ENCODE measurements at regions not wholly inside any gene's neighbourhood (a gene's known extent, or its start where the extent isn't known, plus 50 kb on each side); places are given as distances from the start of the nearest gene placed in this dataset.

DNA sequence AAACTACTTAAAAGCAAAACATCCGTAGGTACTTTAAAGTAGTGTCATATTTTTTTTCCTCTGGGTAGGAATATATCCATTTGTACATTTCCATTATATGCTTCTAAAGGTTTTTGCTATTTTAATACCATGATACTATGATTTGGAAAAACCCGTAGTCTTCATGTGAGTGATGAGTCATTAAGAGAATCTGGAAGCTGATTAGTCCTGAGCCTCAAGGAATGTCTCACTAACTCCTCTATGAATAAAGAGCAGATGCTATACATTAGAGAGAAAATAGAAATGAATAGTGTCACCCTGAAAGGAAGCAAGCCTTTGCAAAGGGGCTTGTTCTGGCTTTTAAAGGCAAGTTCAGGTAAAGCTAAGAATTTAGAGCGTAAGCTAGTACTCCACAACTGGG is 432.1 kb downstream of the CCDC91 start:
- H3K36me3 ChIP-seq (ENCODE audit: control insufficient read depth, insufficient read depth, low read length), result no peaks in the 10 kb centered on the region
- no peaks in the 10 kb centered on the region for H3K79me1 ChIP-seq (ENCODE audit: low read length)
- no peak overlapping the region for H3K9ac ChIP-seq (ENCODE audit: low read length)
- no peak overlapping the region for H4K8ac ChIP-seq (ENCODE audit: low read depth, low read length)
- H3K27me3 ChIP-seq (ENCODE audit: insufficient read depth, low read length, poor library complexity), result no peaks in the 10 kb centered on the region
- no peak overlapping the region for H2BK5ac ChIP-seq (ENCODE audit: low read length)
- peak; percentile 9 for DNase-seq
- no peaks in the 10 kb centered on the region for H3K79me2 ChIP-seq (ENCODE audit: control insufficient read depth, insufficient read depth, low read length)
- H3K4me3 ChIP-seq (ENCODE audit: low read length), result no peak overlapping the region
- H3K23ac ChIP-seq (ENCODE audit: low read length), result no peak overlapping the region
- no peak overlapping the region for H3K18ac ChIP-seq (ENCODE audit: low read length)
- H2BK120ac ChIP-seq (ENCODE audit: low read depth, low read length), result no peak overlapping the region
- H3K4ac ChIP-seq (ENCODE audit: low read depth, low read length), result no peak overlapping the region
- H3K56ac ChIP-seq (ENCODE audit: low read length), result no peak overlapping the region
- H2AK5ac ChIP-seq (ENCODE audit: low read length), result no peak overlapping the region
- WGBS (ENCODE audit: extremely low coverage, insufficient coverage, low lambda C conversion rate), result no CpG with 5 or more reads among the region's 3 CpGs
- H2BK15ac ChIP-seq (replicated peaks; ENCODE audit: low read depth), result no peak overlapping the region
- H4K5ac ChIP-seq (ENCODE audit: low read length), result no peak overlapping the region
- H3K27ac ChIP-seq (ENCODE audit: low read depth, low read length), result no peak overlapping the region
- no peaks in the 10 kb centered on the region for H3K4me1 ChIP-seq (ENCODE audit: control insufficient read depth, low read depth, low read length)
- no peak overlapping the region for H3K4me2 ChIP-seq (ENCODE audit: low read length)

DNA sequence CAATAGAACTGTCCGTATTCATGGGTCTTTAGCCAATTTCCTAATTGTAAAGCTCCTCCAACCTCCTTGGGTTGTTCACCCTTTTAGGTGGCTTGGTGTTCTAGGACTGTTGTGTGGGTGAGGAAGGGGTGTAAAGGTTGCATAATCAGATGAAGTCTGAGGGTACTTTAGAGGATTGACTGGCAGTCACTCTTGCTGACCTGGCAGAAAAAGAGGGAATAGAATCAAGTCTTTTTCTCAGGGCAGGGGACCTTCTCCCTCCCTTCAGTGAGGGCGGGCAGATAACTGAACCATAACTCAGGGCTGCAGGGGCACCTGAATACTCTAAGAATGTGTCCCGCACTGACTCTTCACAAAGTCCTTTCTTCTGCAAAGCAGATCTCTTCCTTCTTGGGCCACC is 436.2 kb downstream of the CCDC91 start:
- no peaks in the 10 kb centered on the region for H3K4me1 ChIP-seq (ENCODE audit: control insufficient read depth, low read depth, low read length)
- no peak overlapping the region for H3K27ac ChIP-seq (ENCODE audit: low read depth, low read length)
- H3K79me1 ChIP-seq (ENCODE audit: low read length), result no peaks in the 10 kb centered on the region
- H2BK5ac ChIP-seq (ENCODE audit: low read length), result no peak overlapping the region
- H3K23ac ChIP-seq (ENCODE audit: low read length), result no peak overlapping the region
- no peaks in the 10 kb centered on the region for H3K27me3 ChIP-seq (ENCODE audit: insufficient read depth, low read length, poor library complexity)
- H2BK15ac ChIP-seq (replicated peaks; ENCODE audit: low read depth), result no peak overlapping the region
- H3K4ac ChIP-seq (ENCODE audit: low read depth, low read length), result no peak overlapping the region
- no peak overlapping the region for H2AK5ac ChIP-seq (ENCODE audit: low read length)
- H3K4me3 ChIP-seq (ENCODE audit: low read length), result no peak overlapping the region
- whole genome bisulfite sequencing (ENCODE audit: extremely low coverage, insufficient coverage, low lambda C conversion rate), result no CpG with 5 or more reads among the region's 3 CpGs
- H4K5ac ChIP-seq (ENCODE audit: low read length), result no peak overlapping the region
- no peak overlapping the region for H3K56ac ChIP-seq (ENCODE audit: low read length)
- H3K18ac ChIP-seq (ENCODE audit: low read length), result no peak overlapping the region
- H2BK120ac ChIP-seq (ENCODE audit: low read depth, low read length), result no peak overlapping the region
- no peak overlapping the region for H4K8ac ChIP-seq (ENCODE audit: low read depth, low read length)
- DNase-seq, result no peak
- no peak overlapping the region for H3K9ac ChIP-seq (ENCODE audit: low read length)
- H3K4me2 ChIP-seq (ENCODE audit: low read length), result no peak overlapping the region
- no peaks in the 10 kb centered on the region for H3K36me3 ChIP-seq (ENCODE audit: control insufficient read depth, insufficient read depth, low read length)
- H3K79me2 ChIP-seq (ENCODE audit: control insufficient read depth, insufficient read depth, low read length), result no peaks in the 10 kb centered on the region

DNA sequence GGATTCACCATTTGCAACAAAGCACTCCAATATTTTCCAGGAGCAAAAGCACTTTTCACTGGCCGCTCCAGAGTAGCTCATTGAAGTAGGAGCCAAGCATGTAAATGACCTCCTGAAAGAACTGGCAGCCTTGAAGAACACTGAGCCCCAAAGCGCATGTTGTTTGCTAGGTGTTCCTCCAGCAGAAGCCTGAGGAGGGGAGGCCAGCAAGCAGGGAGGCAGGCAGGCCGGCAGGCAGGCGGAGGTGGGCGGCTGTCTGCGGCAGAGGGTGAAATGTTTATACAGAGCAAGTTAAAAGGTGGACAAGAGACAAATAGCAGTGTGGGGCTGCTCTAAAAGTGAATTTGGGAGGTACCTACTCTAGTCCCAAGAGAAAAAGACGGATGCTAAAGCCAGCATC is 439.4 kb downstream of the CCDC91 start:
- no peak overlapping the region for H2BK15ac ChIP-seq (replicated peaks; ENCODE audit: low read depth)
- no peaks in the 10 kb centered on the region for H3K79me1 ChIP-seq (ENCODE audit: low read length)
- no peak overlapping the region for H2BK120ac ChIP-seq (ENCODE audit: low read depth, low read length)
- H3K4ac ChIP-seq (ENCODE audit: low read depth, low read length), result no peak overlapping the region
- no peaks in the 10 kb centered on the region for H3K36me3 ChIP-seq (ENCODE audit: control insufficient read depth, insufficient read depth, low read length)
- no peak overlapping the region for H3K23ac ChIP-seq (ENCODE audit: low read length)
- no peak overlapping the region for H4K5ac ChIP-seq (ENCODE audit: low read length)
- no peaks in the 10 kb centered on the region for H3K79me2 ChIP-seq (ENCODE audit: control insufficient read depth, insufficient read depth, low read length)
- H2BK5ac ChIP-seq (ENCODE audit: low read length), result no peak overlapping the region
- no peak overlapping the region for H3K4me3 ChIP-seq (ENCODE audit: low read length)
- no peak overlapping the region for H3K4me2 ChIP-seq (ENCODE audit: low read length)
- H3K27me3 ChIP-seq (ENCODE audit: insufficient read depth, low read length, poor library complexity), result no peaks in the 10 kb centered on the region
- no peak overlapping the region for H2AK5ac ChIP-seq (ENCODE audit: low read length)
- H3K27ac ChIP-seq (ENCODE audit: low read depth, low read length), result no peak overlapping the region
- no peak overlapping the region for H4K8ac ChIP-seq (ENCODE audit: low read depth, low read length)
- WGBS (ENCODE audit: extremely low coverage, insufficient coverage, low lambda C conversion rate), result no CpG with 5 or more reads among the region's 7 CpGs
- no peak overlapping the region for H3K9ac ChIP-seq (ENCODE audit: low read length)
- no peak overlapping the region for H3K56ac ChIP-seq (ENCODE audit: low read length)
- no peaks in the 10 kb centered on the region for H3K4me1 ChIP-seq (ENCODE audit: control insufficient read depth, low read depth, low read length)
- DNase-seq, result no peak
- H3K18ac ChIP-seq (ENCODE audit: low read length), result no peak overlapping the region

DNA sequence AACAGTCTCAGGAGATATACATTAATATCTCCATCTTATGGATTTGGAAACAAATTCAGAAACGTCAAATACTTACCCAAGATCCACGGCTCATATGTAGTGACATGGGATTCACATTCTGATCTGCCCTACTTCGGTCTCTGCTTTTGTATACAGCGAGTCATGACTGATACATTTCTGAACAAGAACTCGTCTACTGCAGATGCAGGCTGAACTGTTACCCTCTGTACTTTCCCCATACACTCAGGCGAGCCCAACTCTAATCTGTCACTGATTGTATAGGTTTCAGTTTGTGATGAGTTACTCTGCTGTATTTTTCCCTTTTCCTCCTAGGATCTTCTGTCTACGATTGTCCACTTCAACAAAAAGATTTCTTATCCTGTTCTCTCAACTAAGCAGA is 441.6 kb downstream of the CCDC91 start:
- no peaks in the 10 kb centered on the region for H3K27me3 ChIP-seq (ENCODE audit: insufficient read depth, low read length, poor library complexity)
- no peak overlapping the region for H2BK120ac ChIP-seq (ENCODE audit: low read depth, low read length)
- no peak overlapping the region for H3K4ac ChIP-seq (ENCODE audit: low read depth, low read length)
- no peak overlapping the region for H2BK5ac ChIP-seq (ENCODE audit: low read length)
- H3K23ac ChIP-seq (ENCODE audit: low read length), result no peak overlapping the region
- H3K56ac ChIP-seq (ENCODE audit: low read length), result no peak overlapping the region
- no peak overlapping the region for H2BK15ac ChIP-seq (replicated peaks; ENCODE audit: low read depth)
- no peak overlapping the region for H4K5ac ChIP-seq (ENCODE audit: low read length)
- no peak overlapping the region for H3K27ac ChIP-seq (ENCODE audit: low read depth, low read length)
- H2AK5ac ChIP-seq (ENCODE audit: low read length), result no peak overlapping the region
- H4K8ac ChIP-seq (ENCODE audit: low read depth, low read length), result no peak overlapping the region
- H3K18ac ChIP-seq (ENCODE audit: low read length), result no peak overlapping the region
- no peak for DNase-seq
- H3K79me2 ChIP-seq (ENCODE audit: control insufficient read depth, insufficient read depth, low read length), result no peaks in the 10 kb centered on the region
- WGBS (ENCODE audit: extremely low coverage, insufficient coverage, low lambda C conversion rate), result no CpG with 5 or more reads among the region's 7 CpGs
- H3K79me1 ChIP-seq (ENCODE audit: low read length), result no peaks in the 10 kb centered on the region
- H3K9ac ChIP-seq (ENCODE audit: low read length), result no peak overlapping the region
- H3K36me3 ChIP-seq (ENCODE audit: control insufficient read depth, insufficient read depth, low read length), result no peaks in the 10 kb centered on the region
- H3K4me1 ChIP-seq (ENCODE audit: control insufficient read depth, low read depth, low read length), result no peaks in the 10 kb centered on the region
- H3K4me2 ChIP-seq (ENCODE audit: low read length), result no peak overlapping the region
- H3K4me3 ChIP-seq (ENCODE audit: low read length), result no peak overlapping the region

DNA sequence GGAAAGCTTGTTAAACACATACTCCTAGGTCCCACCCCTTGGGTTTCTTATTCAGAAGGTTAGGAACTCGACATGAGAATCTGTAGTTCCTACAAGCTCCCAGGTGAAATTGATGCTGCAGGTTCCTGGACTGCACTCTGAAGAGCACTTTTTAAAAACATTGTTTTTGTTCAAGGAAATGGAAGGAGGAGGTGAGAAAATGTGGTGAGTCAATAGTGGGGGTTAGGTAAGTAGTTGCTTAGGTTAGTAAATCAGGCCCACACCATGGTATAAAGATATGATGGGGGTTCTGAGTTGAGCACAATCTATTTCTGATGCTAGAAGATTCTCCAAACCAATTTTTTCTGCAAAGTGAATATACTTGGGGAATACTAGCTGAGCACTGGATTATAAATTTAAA is 450.3 kb downstream of the CCDC91 start:
- Histone ChIP-seq H4K5ac (ENCODE audit: low read length) (no peak overlapping the region), H3K4ac (ENCODE audit: low read depth, low read length) (no peak overlapping the region), H3K23ac (ENCODE audit: low read length) (no peak overlapping the region), H3K27me3 (ENCODE audit: insufficient read depth, low read length, poor library complexity) (no peaks in the 10 kb centered on the region), H2AK5ac (ENCODE audit: low read length) (no peak overlapping the region), H2BK120ac (ENCODE audit: low read depth, low read length) (no peak overlapping the region), H3K4me3 (ENCODE audit: low read length) (no peak overlapping the region), H3K4me2 (ENCODE audit: low read length) (no peak overlapping the region), H3K18ac (ENCODE audit: low read length) (no peak overlapping the region), H2BK5ac (ENCODE audit: low read length) (no peak overlapping the region), H3K9ac (ENCODE audit: low read length) (no peak overlapping the region), H4K8ac (ENCODE audit: low read depth, low read length) (no peak overlapping the region), H3K4me1 (ENCODE audit: control insufficient read depth, low read depth, low read length) (no peaks in the 10 kb centered on the region), H3K79me1 (ENCODE audit: low read length) (no peaks in the 10 kb centered on the region), H3K36me3 (ENCODE audit: control insufficient read depth, insufficient read depth, low read length) (no peaks in the 10 kb centered on the region), H3K56ac (ENCODE audit: low read length) (no peak overlapping the region), H3K27ac (ENCODE audit: low read depth, low read length) (no peak overlapping the region), H3K79me2 (ENCODE audit: control insufficient read depth, insufficient read depth, low read length) (no peaks in the 10 kb centered on the region), H2BK15ac (replicated peaks; ENCODE audit: low read depth) (no peak overlapping the region)
- no CpG with 5 or more reads among the region's 1 CpG for WGBS (ENCODE audit: extremely low coverage, insufficient coverage, low lambda C conversion rate)
- DNase-seq, result no peak

DNA sequence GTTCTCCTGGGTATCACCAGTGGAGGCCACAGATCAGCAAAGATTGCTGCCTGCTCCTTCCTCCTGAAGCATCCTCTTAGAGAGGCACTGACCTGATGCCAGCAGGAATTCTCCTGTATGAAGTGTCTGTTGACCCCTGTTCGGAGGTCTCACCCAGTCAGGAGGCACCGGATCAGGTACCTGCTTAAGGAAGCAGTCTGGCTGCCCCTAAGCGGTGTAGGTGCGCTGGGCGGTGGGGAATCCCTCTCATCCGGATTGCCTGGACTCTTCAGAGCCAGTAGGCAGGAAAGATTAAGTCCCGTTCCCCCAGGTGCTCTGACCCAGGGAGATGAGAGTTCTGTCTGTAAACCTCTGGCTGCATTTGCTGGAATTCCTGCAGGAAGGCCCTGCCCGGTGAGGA is 455.2 kb downstream of the CCDC91 start:
- Histone ChIP-seq H3K27me3 (ENCODE audit: insufficient read depth, low read length, poor library complexity) (no peaks in the 10 kb centered on the region), H2BK15ac (replicated peaks; ENCODE audit: low read depth) (no peak overlapping the region), H3K27ac (ENCODE audit: low read depth, low read length) (no peak overlapping the region), H3K79me1 (ENCODE audit: low read length) (no peaks in the 10 kb centered on the region), H3K79me2 (ENCODE audit: control insufficient read depth, insufficient read depth, low read length) (no peaks in the 10 kb centered on the region), H3K4ac (ENCODE audit: low read depth, low read length) (no peak overlapping the region), H3K4me3 (ENCODE audit: low read length) (no peak overlapping the region), H2BK120ac (ENCODE audit: low read depth, low read length) (no peak overlapping the region), H3K56ac (ENCODE audit: low read length) (no peak overlapping the region), H2AK5ac (ENCODE audit: low read length) (no peak overlapping the region), H3K23ac (ENCODE audit: low read length) (no peak overlapping the region), H4K5ac (ENCODE audit: low read length) (no peak overlapping the region), H3K4me1 (ENCODE audit: control insufficient read depth, low read depth, low read length) (no peaks in the 10 kb centered on the region), H2BK5ac (ENCODE audit: low read length) (no peak overlapping the region), H3K9ac (ENCODE audit: low read length) (no peak overlapping the region), H3K18ac (ENCODE audit: low read length) (no peak overlapping the region), H3K36me3 (ENCODE audit: control insufficient read depth, insufficient read depth, low read length) (no peaks in the 10 kb centered on the region), H4K8ac (ENCODE audit: low read depth, low read length) (no peak overlapping the region), H3K4me2 (ENCODE audit: low read length) (no peak overlapping the region)
- WGBS (ENCODE audit: extremely low coverage, insufficient coverage, low lambda C conversion rate), result no CpG with 5 or more reads among the region's 8 CpGs
- DNase-seq, result no peak
